ENCODE measurements at regions not wholly inside any gene's neighbourhood (a gene's known extent, or its start where the extent isn't known, plus 50 kb on each side); places are given as distances from the start of the nearest gene placed in this dataset.
"Not testable (repeated sequence)": the region's sequence is repeated elsewhere in the genome, so short reads cannot be mapped to it uniquely, and the experiment has no call there.

- TF ChIP-seq CTCF, POLR2A, EP300, POLR2AphosphoS5 (IDR thresholded peaks at IDR 0.05): not testable (repeated sequence)
Measured at GRCh38 chr13:22858980-22859379, 321.8 kb upstream of the SGCG start.
